Naive thymus-derived CD4-positive, alpha-beta T cell (primary cell): ENCODE measurements at regions not wholly inside any gene's neighbourhood (a gene's known extent, or its start where the extent isn't known, plus 50 kb on each side); places are given as distances from the start of the nearest gene placed in this dataset.

Source experiments
- ATAC-seq: fragments of 150-1000 bp; cut with Tn5 transposase; 2 replicates; pipeline ENCODE4 v1.10.0; 2021; ENCODE audit warnings: mild to moderate bottlenecking, moderate library complexity
- CTCF ChIA-PET: fragments of 350-600 bp; sonication (Branson Sonifier 250); formaldehyde crosslinking; loops from one replicate; lab custom pipeline; 2021; ENCODE audit warnings: antibody characterized with exemption; lab: Charles Lee
- POLR2A ChIA-PET: fragments of 350-600 bp; sonication (Branson Sonifier 250); formaldehyde crosslinking; loops from one replicate; lab custom pipeline; 2021; ENCODE audit warnings: antibody characterized with exemption, inconsistent platforms; lab: Charles Lee
- DNase-seq, 9 donors: peaks; one replicate each; pipeline versions ENCODE4 v3.0.0 to v3.0.0-alpha.2; 2020 to 2022; ENCODE audit warnings: mixed read lengths in 1 of 9
- H3K27ac ChIP-seq: one replicate; pipeline ENCODE4 v1.7.0; 2013; ENCODE audit warnings: mild to moderate bottlenecking, low read depth, low read length, moderate library complexity
- H3K27me3 ChIP-seq, 2 donors: one replicate each; pipeline ENCODE4 v1.7.0; 2013; ENCODE audit warnings: low read length in 2 of 2, mild to moderate bottlenecking in 2 of 2, moderate library complexity in 2 of 2; ENCODE audit not compliant: control insufficient read depth in 2 of 2, insufficient read depth in 2 of 2
- H3K36me3 ChIP-seq, 3 experiments: 1 replicate in 2 of 3; 2 replicates in 1 of 3; pipeline ENCODE4 v1.7.0; 2013; ENCODE audit warnings: low read length in 3 of 3, mild to moderate bottlenecking in 3 of 3, moderate library complexity in 1 of 3; ENCODE audit not compliant: insufficient read depth in 3 of 3, control insufficient read depth in 2 of 3
- H3K4me1 ChIP-seq, 2 donors: one replicate each; pipeline ENCODE4 v1.7.0; 2013; ENCODE audit warnings: low read length in 2 of 2, mild to moderate bottlenecking in 2 of 2, moderate library complexity in 1 of 2; ENCODE audit not compliant: control insufficient read depth in 2 of 2, insufficient read depth in 2 of 2
- H3K4me3 ChIP-seq: 2 replicates; pipeline ENCODE4 v1.7.0; 2013; ENCODE audit warnings: mild to moderate bottlenecking, low read length
- H3K9me3 ChIP-seq, 3 experiments: 1 replicate in 2 of 3; 2 replicates in 1 of 3; pipeline ENCODE4 v1.7.0; 2013; ENCODE audit warnings: low read length in 3 of 3; ENCODE audit not compliant: control insufficient read depth in 2 of 3
- H3K27ac Mint-ChIP-seq, 9 donors: one replicate each; pipeline ENCODE4 v1.8.0; 2020 to 2022; ENCODE audit warnings: mixed read lengths in 9 of 9, mild to moderate bottlenecking in 8 of 9, moderate library complexity in 5 of 9, inconsistent platforms in 2 of 9
- H3K27me3 Mint-ChIP-seq, 5 donors: one replicate each; pipeline ENCODE4 v1.8.0; 2021 to 2022; ENCODE audit warnings: mixed read lengths in 5 of 5, mild to moderate bottlenecking in 1 of 5
- H3K36me3 Mint-ChIP-seq, 5 donors: one replicate each; pipeline ENCODE4 v1.8.0; 2020 to 2022; ENCODE audit warnings: mixed read lengths in 5 of 5, mild to moderate bottlenecking in 3 of 5, inconsistent platforms in 1 of 5
- H3K4me1 Mint-ChIP-seq, 7 donors: one replicate each; pipeline ENCODE4 v1.8.0; 2020 to 2022; ENCODE audit warnings: mixed read lengths in 7 of 7, mild to moderate bottlenecking in 3 of 7, inconsistent platforms in 1 of 7
- H3K4me3 Mint-ChIP-seq, 10 donors: one replicate each; pipeline ENCODE4 v1.8.0; 2020 to 2022; ENCODE audit warnings: mild to moderate bottlenecking in 10 of 10, mixed read lengths in 10 of 10, moderate library complexity in 6 of 10, inconsistent platforms in 2 of 10
- H3K9me3 Mint-ChIP-seq, 11 donors: one replicate each; pipeline ENCODE4 v1.8.0; 2020 to 2022; ENCODE audit warnings: mixed read lengths in 11 of 11, mild to moderate bottlenecking in 4 of 11, inconsistent platforms in 1 of 11, moderate library complexity in 1 of 11
- intact Hi-C, 2 donors: fragments of 100-400 bp; cut with micrococcal nuclease; formaldehyde crosslinking; loops; one replicate each; pipeline ENCODE4 v1.15.1; 2023

DNA sequence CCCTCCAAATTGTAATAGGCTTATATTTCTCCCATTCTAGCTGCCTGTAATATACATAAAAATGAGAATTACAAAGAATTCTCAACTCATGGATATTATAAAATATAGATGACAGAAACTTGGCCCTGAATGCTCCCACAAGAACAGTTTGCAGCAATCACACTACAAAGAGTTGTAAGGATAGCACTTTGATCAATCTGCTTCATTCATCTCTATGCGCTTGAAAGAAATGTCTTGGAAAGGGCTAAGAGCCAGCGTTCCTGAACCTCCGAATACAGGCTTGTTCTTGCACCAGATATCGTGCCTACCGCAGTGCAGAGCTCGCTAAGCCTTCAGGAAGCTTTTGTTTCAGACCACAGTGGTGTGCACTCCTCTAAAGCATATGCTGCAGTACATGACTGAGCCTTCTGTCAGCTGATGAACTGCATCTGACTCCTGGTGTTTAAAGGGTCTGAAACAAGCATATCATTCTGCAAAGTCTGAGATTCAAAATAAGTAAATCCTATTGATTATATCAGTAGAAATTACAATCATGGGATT, 417.6 kb upstream of the ZFP42 start:
- ATAC-seq: no peak
- Mint-ChIP-seq H3K4me1 (no peaks in the 10 kb centered on the region), H3K4me3 (no peak overlapping the region), H3K36me3 (no peaks in the 10 kb centered on the region), H3K27me3 (no peaks in the 10 kb centered on the region), H3K27ac (no peak overlapping the region), H3K9me3 (peaks cover 0 to 6% (median 3%) of the 10 kb centered on the region in 11 donors)
- Histone ChIP-seq H3K9me3 (no peaks in the 10 kb centered on the region), H3K4me3 (no peak overlapping the region), H3K27me3 (no peaks in the 10 kb centered on the region), H3K36me3 (no peaks in the 10 kb centered on the region), H3K27ac (no peak overlapping the region), H3K4me1 (no peaks in the 10 kb centered on the region)
- intact Hi-C loops: no loop called here
- ChIA-PET POLR2A (no interaction called here), CTCF (no interaction called here)
- no peak for DNase-seq

DNA sequence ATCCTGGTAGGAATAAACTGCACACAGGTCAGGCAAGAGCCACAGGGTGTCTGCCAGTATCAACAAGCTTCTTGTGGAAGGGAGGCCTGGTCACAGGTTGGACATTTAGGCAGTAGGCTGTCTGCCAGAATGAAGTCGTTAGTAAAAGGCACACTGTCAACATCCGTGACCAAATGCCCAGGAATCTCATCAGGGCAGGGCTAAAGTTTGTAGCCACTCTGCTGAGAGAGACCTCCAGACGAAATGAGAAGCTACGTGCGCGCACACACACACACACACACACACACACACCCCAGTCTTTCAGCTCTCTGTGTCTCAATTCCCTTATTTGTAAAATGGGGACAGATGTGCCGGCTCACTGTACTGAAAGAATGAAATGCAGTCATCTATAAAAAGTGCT, 408.7 kb upstream of the ZFP42 start:
- Histone ChIP-seq H3K27me3 (no peaks in the 10 kb centered on the region), H3K4me3 (no peak overlapping the region), H3K36me3 (no peaks in the 10 kb centered on the region), H3K9me3 (no peaks in the 10 kb centered on the region), H3K4me1 (no peaks in the 10 kb centered on the region), H3K27ac (no peak overlapping the region)
- POLR2A ChIA-PET: no interaction called here
- Mint-ChIP-seq H3K27ac (no peak overlapping the region), H3K4me1 (no peaks in the 10 kb centered on the region), H3K36me3 (no peaks in the 10 kb centered on the region), H3K4me3 (no peak overlapping the region), H3K27me3 (no peaks in the 10 kb centered on the region), H3K9me3 (peaks cover 0 to 9% (median 3%) of the 10 kb centered on the region in 11 donors)
- CTCF ChIA-PET: no interaction called here
- ATAC-seq: no peak
- intact Hi-C loops: no loop called here
- no peak for DNase-seq

DNA sequence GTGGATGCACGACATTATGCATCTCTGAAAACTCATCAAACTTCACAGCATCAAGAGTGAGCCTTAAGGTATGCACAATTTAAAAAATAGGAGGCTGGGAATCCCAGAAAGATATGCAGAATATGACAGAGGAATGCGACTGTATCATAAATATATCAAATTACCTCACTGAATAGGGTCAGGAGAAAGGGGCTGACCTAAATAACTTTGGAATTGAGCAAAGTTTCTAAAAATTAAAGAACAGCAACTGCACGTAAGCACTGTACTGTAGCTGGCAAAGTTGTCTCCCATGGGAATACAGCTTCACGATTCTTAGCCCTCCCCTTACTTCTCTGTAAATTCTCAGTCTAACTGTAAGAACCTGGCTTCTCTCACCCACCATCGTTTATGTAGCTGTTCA, 397.4 kb upstream of the ZFP42 start:
- H3K36me3 ChIP-seq: no peaks in the 10 kb centered on the region
- no peak overlapping the region for H3K4me3 ChIP-seq
- Mint-ChIP-seq H3K9me3 (peaks cover 0 to 6% (median 0%) of the 10 kb centered on the region in 11 donors), H3K4me3 (no peak overlapping the region), H3K4me1 (no peaks in the 10 kb centered on the region), H3K36me3 (no peaks in the 10 kb centered on the region), H3K27ac (no peak overlapping the region), H3K27me3 (no peaks in the 10 kb centered on the region)
- intact Hi-C loops: no loop called here
- ChIA-PET CTCF (no interaction called here), POLR2A (no interaction called here)
- no peak for DNase-seq
- ATAC-seq: no peak
- H3K9me3 ChIP-seq: no peaks in the 10 kb centered on the region
- no peaks in the 10 kb centered on the region for H3K27me3 ChIP-seq
- no peak overlapping the region for H3K27ac ChIP-seq
- H3K4me1 ChIP-seq: no peaks in the 10 kb centered on the region

DNA sequence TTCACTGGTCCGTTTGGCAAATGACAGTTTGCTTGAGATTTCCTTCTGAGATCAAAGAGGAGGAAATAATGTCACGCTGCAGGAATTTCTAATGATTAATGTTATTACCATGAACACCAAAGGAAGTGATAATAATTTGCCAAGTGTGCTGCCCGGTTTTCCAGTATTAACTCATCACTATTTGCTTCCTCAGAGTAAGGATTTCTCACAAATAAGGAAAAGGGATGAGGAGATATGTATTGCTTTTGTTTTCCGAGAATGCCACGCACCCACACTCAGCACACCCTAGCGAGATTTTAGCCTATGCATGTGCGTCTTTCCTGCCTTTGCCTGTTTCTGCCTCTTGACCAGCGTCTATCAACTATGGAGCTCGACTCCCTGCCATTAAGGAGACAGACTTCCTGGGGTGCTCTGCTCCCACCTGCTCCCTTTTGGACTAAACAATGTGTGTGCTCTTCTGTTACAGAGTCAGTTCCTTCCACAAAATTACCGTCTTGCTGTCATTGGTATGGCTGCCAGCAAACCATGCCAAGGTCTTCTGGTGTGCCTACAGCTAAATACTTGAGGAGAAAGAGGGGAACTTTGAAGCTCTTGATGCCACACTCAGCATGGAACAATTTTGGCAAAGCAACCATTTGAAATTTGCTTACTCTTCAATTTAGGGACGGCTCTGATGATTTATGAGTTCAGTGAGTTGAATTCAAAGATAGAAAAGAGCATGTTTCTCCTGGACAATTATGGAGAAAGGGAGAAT, 393.1 kb upstream of the ZFP42 start:
- Mint-ChIP-seq H3K4me1 (no peaks in the 10 kb centered on the region), H3K4me3 (no peak overlapping the region), H3K27me3 (peaks cover 0 to 4% (median 0%) of the 10 kb centered on the region in 5 donors), H3K9me3 (peaks cover 0 to 6% (median 0%) of the 10 kb centered on the region in 11 donors), H3K36me3 (no peaks in the 10 kb centered on the region), H3K27ac (no peak overlapping the region)
- H3K4me3 ChIP-seq: no peak overlapping the region
- intact Hi-C loops: no loop called here
- H3K9me3 ChIP-seq: no peaks in the 10 kb centered on the region
- H3K36me3 ChIP-seq: no peaks in the 10 kb centered on the region
- H3K27me3 ChIP-seq: no peaks in the 10 kb centered on the region
- H3K4me1 ChIP-seq: no peaks in the 10 kb centered on the region
- no peak overlapping the region for H3K27ac ChIP-seq
- ATAC-seq: no peak
- DNase-seq: no peak
- ChIA-PET CTCF (no interaction called here), POLR2A (no interaction called here)

DNA sequence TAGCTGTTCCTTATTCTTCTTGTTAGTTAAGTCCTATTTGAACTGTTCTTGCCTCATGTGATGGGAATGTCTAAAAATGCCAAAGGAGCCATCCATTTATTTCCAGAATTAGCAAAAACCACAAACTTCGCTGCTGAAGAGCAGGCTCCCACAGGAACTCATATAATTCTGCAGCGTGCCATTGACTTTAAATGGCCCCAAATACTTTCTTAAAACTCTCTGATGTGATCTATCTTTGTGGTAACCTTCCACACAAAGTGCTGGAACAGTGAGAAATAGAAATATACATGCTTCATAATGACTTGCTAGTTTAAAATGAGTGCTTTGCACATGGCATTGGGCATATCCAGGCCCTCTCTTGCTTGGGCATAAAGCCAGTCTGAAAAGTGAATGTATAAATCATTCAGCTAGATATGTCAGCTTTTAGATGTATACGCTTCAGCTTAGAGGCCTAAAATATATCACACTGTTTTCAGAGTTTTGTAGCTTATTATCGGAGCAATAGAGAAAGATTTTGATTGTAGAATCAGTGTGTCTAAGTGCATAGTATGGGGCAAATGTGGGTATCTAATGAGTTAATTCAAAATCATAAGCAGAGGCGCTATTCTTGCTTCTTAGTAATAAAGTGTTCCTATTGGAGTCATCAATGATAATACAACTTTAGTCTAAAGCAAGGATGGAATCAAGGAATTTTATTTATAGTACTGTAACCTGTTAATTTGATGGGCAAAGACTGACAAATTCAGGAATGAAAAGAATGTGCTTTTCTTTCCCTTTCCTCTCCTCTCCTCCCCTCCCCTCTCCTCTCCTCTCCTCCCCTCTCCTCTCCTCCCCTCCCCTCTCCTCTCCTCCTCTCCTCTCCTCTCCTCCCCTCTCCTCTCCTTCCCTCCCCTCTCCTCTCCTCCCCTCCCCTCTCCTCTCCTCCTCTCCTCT, 392.2 kb upstream of the ZFP42 start:
- H3K4me1 ChIP-seq: no peaks in the 10 kb centered on the region
- peaks cover 0 to 6% (median 0%) of the 10 kb centered on the region in 11 donors for H3K9me3 Mint-ChIP-seq
- no peak overlapping the region for H3K27ac ChIP-seq
- no peaks in the 10 kb centered on the region for H3K4me1 Mint-ChIP-seq
- H3K27ac Mint-ChIP-seq: no peak overlapping the region
- CTCF ChIA-PET: no interaction called here
- no peak overlapping the region for H3K4me3 ChIP-seq
- no peak for ATAC-seq
- no peak for DNase-seq
- peaks cover 0 to 4% (median 0%) of the 10 kb centered on the region in 5 donors for H3K27me3 Mint-ChIP-seq
- H3K36me3 Mint-ChIP-seq: no peaks in the 10 kb centered on the region
- POLR2A ChIA-PET: no interaction called here
- H3K4me3 Mint-ChIP-seq: no peak overlapping the region
- no peaks in the 10 kb centered on the region for H3K36me3 ChIP-seq
- no peaks in the 10 kb centered on the region for H3K27me3 ChIP-seq
- intact Hi-C loops: no loop called here
- no peaks in the 10 kb centered on the region for H3K9me3 ChIP-seq

GRCh38 chr4:187604984-187605383, 390.6 kb upstream of the ZFP42 start:
- Mint-ChIP-seq H3K4me3 (no peak overlapping the region), H3K4me1 (no peaks in the 10 kb centered on the region), H3K27ac (no peak overlapping the region), H3K36me3 (no peaks in the 10 kb centered on the region), H3K27me3 (peaks cover 0 to 4% (median 0%) of the 10 kb centered on the region in 5 donors), H3K9me3 (peaks cover 0 to 6% (median 0%) of the 10 kb centered on the region in 11 donors)
- Histone ChIP-seq H3K36me3 (no peaks in the 10 kb centered on the region), H3K27ac (no peak overlapping the region), H3K4me1 (no peaks in the 10 kb centered on the region), H3K27me3 (no peaks in the 10 kb centered on the region), H3K9me3 (no peaks in the 10 kb centered on the region), H3K4me3 (no peak overlapping the region)
- POLR2A ChIA-PET: no interaction called here
- DNase-seq (no peak), ATAC-seq (no peak)
- CTCF ChIA-PET: no interaction called here
- intact Hi-C loops: no loop called here
